Putamen (tissue), 1 donor: ENCODE measurements at regions not wholly inside any gene's neighbourhood (a gene's known extent, or its start where the extent isn't known, plus 50 kb on each side); places are given as distances from the start of the nearest gene placed in this dataset.
"Not testable (repeated sequence)": the region's sequence is repeated elsewhere in the genome, so short reads cannot be mapped to it uniquely, and the experiment has no call there.

Source experiments
- DNase-seq: peaks from one replicate; pipeline ENCODE4 v3.0.0-alpha.2; 2016; ENCODE audit warnings: low spot score

DNA sequence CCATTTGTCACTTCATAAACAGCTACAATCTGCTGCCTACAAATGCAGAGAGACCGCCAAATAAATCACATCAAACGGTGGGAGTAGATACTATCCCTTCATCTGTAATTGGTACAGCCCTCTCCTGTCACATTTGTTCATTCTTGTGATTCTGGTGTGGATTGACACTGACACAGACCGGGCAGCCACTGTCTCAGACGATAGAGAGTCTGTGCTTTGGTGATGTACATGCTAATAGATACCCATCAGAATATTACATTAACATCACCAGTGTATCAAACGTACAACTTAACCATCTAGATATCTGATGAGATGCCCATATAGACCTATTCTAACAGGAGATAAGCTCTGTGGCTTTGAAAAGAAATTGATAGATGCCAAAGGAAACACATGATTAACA, 419.7 kb upstream of the ZEB2 start:
- no peak for DNase-seq

DNA sequence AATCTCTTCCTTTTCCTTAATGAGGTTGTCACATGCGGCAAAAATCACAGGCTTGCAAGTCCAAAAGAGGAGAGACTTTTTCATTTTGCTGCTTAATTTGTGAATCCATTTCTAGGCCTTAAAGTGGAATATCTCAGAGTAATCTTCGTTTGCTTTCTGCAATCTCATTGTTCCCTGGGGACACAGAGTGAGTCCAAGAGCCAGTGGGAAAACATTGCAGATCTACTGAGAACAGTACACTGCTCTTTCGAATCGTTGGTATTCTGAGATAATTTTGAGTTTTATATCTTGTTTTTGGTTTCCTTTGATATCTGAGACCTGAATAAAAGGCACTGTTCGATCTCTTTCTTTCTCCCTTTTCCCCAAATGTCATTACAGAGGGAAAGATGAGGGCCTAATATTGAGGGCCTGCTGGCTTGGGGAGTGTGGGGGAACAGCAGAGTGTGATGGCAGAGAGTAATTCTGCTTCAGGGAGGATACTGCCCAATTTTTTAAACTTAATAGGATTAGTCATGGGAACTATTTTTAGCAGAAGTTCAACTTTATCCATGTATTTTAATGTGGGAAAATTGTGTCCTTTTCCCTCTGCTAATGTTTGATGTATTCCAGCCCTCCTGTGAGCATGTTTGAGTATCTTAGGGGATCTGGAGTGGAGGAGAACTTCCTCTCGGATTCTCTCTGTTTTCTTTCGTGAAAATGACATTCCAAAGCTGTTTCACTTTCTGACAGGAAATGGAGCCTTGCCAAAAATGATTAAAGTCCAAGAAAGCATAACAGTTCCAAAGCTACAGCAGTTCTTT, 418.2 kb upstream of the ZEB2 start:
- no peak for DNase-seq

DNA sequence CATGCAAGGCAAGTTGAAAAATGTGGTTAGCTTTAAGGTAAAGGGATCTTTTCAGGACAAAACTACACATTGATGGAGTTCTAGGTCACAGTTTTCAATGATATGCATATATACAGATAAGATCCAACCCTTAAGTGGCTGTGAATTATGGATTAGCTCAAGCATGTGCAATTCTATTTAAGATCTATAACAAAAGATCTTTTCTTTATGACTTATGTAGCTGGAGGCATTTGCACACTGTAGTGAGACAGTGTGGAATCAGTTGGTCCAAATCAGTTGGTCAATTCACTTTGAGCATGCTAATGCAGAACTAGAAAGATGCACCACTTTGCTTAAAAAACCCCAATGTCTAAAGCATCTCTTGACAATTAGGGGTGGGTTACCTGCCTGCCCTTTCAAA, 417.1 kb upstream of the ZEB2 start:
- no peak for DNase-seq

DNA sequence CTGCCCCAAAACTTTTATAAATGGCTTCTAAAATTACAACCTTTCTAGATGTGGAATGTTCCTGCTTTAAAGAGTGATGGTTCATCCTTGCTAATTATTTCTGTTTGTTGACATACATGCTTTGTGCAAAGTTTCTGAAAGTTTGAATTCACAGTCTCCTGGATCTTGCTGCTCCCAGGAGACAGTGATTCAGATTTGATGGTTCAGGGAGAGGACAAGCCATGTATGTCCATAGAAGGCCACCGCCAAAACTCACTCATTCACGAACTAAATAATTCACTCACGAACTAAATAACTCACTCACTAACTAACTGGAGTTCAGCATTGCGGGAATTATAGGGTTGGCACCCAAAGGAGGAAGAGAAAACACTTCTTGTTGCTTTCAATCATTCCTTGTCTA, 416.5 kb upstream of the ZEB2 start:
- no peak for DNase-seq

DNA sequence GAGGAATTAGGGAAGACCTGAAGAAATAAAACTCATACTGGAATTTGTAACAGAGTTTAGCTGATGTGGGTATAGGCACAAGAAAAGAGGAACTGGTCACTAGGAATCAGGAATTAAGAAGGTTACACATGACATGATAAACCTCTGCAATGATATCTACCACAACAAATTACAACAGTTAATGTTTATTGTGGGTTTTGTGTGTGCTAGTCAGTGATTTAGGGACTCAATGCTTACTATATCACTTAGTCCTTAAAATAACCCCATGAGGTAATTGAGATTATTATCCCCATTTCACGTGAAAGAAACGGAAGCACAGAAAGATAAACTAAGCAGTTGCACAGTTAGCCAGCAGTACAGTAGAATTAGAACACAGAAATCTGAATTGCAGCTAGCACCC, 415.8 kb upstream of the ZEB2 start:
- no peak for DNase-seq

DNA sequence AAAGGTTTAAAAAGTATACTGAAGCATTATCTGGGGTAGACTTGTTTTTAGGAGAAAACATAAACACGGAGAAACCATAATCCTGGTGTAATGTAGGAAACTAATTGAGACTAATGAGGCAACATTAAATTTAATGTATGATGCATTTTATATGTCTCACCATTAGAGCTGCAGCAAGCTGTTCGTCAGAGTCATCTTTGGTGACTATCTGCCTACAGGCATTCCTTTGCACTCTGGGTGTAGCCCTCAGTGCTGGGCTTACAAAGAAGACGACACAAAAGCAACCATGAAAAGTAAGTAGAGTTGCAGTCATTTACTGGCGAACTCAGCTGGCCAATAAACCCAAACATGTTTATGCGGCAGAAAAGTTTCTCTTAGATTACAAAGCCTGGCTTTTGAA, 415.3 kb upstream of the ZEB2 start:
- no peak for DNase-seq

DNA sequence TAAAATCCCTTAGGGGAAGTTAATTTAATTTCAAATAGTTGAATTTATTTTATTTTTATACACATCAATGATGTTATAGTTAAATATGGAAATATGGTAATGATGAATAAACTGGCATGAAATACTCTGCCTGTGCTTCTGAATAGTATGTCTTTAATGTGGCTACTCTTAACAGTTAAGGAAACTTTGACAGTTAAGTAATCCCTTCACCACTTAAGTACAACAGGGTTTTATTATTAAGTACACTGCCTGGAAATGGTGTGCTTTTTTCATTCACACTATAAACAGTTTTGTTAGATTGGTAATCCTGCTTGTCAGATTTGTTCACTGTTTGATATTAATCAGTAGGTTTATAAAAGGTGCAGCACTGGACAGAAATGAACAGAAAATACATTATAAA, 412.0 kb upstream of the ZEB2 start:
- no peak for DNase-seq

DNA sequence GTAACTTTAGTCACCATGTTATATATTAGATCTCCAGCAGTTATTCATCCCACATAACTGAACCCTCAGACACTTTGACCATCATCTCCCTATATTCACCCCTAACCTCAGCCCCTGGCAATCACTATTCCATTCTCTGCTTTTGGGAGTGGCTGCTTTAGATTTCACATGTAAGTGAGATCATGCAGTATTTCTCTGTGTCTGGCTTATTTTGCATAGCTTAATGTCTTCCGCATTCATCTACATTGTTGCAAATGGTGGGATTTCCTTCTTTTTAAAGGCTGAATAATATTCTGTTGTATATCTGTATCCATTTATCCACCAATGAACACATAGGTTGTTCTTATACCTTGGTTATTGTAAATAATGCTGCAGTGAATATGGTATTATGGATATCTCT, 411.6 kb upstream of the ZEB2 start:
- DNase-seq, result no peak

DNA sequence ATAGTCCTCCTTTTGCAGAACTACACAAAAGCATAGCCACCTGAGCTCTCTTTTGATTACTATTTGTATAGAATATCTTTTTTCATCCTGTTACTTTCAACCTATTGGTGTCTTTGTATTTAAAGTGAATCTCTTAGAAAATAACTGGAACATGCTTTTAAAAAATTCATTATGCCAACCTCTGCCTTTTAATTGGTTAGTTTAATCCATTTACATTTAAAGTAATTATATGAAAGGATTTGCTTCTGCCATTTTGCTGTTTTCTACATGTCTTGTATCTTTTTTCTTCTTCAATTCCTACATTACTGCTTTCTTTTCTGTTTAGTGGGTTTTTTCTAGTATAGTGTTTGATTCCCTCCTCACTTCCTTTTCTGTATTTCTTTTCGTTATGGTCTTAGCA, 407.5 kb upstream of the ZEB2 start:
- no peak for DNase-seq

DNA sequence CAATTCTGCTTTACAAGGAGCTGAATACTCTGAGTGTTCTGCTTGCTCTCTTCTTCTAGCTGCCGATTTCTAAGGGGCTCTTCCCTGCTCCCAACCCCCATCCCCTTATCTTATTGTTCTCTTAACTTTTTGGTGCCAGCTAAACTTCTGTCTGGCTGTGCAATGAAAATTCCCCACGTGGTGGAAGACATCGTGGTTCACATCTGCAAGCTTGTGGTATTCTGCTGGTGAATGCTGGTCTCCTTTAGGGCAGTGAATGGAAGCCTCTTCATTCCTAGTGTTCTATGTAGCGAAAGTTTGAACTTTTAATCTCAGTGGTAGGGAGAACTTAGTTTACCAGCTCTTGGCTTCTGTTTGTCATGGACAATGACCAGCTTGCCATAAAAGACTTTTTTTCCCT, 406.0 kb upstream of the ZEB2 start:
- no peak for DNase-seq

DNA sequence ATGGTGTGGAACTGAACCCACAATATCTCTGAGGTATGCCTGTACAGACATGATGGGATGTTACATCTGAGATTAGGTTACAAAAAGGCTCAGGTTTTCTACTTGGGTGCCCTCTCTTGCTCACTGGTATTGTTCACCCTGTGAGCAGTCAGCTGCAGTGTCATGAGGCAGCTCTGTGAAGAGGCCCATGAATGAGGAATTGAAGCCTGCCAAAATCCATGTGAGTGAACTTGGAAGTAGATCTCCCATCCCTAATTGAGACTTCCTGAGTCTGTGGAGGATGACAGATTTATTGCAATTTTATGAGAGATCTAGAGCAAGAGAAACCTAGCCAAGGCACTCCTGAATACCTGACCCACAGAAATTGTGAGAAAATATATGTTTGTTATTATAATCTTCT, 404.9 kb upstream of the ZEB2 start:
- no peak for DNase-seq

DNA sequence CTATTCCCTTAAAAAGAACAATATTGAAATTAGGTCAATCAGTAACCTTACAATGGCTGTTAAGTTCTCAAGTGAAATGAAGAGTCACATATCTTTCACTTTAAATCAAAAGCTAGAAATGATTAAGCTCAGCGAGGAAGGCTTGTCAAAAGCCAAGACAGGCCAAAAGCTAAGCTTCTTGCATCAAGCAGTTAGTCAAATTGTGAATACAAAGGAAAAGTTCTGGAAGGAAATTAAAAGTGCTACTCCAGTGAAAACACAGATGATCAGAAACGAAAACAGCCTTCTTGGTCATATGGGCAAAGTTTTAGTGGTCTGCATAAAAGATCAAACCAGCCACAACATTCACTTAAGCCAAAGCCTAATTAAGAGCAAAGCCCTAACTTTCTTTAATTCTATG, 402.6 kb upstream of the ZEB2 start:
- no peak for DNase-seq

DNA sequence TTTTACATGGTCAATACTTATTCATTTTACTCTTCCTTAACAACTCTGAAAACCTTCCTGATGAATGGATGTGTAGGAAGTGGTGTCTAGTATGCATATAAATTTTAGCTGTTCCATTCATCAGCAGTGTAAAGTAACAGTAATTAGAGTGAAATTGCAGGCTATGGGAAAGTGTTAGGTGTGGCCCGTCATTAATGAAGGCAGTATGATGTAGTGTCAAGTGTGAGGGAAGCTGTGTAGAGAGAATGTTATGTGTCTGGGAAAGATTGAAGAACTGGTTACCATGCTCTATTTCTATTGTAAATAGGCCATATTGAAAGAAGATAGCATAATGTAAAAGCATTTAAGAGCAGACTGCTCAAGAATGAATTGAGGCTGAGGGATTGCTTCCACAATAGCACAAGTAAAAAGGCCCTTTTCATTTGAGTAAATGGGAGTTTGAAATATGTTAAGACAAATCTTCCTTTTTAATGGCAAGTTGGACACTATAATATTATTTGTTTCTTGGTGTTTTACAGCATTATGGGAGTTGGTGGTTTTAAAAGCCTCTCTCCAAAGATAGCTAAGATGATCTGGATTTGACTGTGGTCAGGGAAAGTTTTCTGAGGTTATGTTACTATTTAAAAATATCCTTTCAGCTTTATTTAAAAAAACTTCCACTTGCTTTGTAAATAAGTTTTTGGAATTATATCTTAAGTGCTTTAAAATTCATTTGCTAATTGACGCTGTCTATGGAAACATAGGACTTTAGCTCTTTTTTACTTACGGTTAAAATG, 401.0 kb upstream of the ZEB2 start:
- no peak for DNase-seq

DNA sequence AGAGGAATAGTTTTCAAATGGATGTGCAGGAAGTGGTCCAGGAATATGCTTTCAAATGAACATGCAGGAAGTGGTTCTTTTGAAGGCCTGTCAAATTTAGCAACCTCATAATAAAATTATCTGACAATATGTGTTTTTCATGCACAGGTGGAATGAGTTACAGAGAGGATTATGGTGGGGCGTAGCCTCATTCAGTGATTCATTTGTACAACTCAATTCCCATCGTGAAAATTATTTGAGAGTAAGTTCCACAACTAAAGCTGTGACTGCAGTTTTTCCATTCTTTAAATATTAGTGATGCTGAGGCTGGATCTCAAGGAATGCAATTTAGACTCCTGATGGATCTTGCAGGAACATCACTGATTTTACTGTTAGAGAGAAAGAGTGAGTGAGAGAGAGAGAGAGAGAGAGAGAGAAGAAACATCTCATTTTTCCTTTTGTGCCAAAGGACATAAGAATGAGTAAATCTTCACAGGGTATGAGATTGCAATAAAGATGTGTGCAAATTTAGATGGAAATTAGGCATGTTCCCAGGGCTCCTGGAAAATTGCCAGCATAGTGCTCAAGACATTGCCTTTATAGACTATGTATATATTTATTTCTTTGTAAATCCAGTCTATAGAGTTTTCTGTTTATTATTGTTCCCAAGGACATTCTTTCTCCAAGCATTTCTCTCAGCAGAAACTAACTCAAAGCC, 394.9 kb upstream of the ZEB2 start:
- no peak for DNase-seq

DNA sequence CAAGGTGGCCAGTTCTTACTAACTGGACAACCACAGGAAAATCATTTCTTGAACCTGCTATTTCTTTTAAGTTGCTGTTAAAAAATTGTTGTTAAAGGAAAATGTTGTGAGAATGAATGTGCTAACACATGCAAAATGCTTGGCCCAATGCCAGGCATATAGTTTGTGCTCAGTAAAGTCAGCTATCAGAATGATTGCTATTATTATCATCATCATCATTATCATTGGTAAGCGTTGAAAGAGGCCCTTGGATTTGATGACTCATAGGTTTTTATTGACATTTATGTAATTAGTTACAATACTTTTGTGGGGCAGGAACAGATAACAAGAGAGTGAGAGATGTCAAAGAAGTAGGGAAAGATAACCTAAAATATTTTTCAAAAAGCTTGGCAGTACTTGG, 394.2 kb upstream of the ZEB2 start:
- DNase-seq, result no peak

DNA sequence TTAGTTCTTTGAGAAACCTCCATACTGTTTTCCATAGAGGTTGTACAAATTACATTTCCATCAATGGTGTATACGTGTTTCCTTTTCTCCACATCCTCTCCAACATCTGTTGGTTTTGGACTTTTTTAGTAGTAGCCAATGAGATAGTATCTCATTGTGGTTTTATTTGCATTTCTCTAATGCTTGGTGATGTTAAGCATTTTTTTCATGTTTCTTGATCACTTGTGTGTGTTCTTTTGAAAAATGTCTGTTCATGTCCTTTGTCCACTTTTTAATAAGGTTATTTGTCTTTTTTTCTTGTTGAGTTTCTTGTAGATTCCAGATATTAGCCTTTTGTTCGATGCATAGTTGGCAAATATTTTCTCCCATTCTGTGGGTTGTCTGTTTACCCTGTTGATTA, 392.3 kb upstream of the ZEB2 start:
- no peak for DNase-seq

DNA sequence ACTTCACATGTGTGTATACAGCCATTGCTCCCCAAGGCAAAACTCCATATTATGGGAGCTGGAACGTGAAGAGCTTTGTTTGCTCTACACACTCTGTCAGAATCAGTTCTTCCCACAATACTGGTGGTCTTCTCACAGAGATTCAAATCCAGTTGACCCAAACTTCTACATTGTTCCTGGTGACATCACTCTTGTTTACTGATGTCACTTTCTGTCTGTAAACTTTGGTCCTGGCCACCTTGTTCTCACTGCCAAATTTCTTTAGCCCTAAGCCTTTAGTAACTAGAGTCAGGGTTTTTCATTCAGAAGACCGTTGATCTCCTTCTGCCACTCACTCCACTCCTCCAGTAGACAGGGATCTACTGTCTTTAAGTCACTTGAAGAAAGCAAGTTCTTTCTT, 386.0 kb upstream of the ZEB2 start:
- no peak for DNase-seq

DNA sequence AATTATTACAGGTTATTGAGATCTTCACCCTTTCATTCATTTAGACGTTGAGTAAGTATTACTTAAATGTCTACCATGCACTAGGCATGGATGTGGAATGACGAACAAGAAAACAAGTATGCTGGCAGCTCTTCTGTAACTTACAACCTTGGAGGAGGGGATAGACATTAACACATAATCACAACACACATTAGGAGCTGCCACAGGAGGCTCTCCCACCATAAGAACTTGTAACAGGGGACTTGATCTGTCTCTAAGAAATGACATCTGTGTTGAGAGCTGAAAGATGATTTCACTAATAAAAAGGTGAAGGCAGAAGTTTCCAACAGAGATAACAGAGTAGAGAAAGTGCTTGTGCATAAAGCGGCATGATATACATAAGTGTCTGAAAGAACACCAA, 384.7 kb upstream of the ZEB2 start:
- DNase-seq, result no peak

DNA sequence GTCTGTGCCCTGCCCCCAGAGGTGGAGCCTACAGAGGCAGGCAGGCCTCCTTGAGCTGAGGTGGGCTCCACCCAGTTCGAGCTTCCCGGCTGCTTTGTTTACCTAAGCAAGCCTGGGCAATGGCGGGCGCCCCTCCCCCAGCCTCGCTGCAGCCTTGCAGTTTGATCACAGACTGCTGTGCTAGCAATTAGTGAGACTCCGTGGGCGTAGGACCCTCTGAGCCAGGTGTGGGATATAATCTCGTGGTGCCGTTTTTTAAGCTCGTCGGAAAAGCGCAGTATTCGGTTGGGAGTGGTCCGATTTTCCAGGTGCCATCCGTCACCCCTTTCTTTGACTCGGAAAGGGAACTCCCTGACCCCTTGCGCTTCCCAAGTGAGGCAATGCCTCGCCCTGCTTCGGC, 383.1 kb upstream of the ZEB2 start:
- DNase-seq, result not testable (repeated sequence)

DNA sequence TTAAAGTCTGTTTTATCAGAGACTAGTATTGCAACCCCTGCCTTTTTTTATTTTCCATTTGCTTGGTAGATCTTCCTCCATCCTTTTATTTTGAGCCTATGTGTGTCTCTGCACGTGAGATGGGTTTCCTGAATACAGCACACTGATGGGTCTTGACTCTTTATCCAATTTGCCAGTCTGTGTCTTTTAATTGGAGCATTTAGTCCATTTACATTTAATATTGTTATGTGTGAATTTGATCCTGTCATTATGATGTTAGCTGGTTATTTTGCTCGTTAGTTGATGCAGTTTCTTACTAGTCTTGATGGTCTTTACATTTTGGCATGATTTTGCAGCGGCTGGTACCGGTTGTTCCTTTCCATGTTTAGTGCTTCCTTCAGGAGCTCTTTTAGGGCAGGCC, 381.5 kb upstream of the ZEB2 start:
- not testable (repeated sequence) for DNase-seq

DNA sequence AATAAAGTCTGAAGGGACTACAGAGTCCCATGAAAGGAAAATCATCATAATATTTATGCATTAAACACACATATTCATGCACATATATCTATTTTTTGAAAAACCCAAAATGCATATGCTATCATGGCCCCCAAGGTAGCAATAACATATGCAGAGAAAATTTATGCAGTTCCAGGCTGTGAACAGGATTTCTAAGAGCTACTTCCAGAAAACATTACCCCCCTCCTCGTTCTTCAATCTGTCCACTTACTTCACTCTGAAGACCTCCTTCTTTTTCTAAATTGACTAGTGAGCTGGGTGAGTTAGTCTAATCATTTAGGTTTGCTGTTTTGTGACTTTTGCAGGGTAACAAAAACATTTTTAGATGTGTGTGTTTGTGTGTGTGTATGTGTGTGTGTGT, 376.4 kb upstream of the ZEB2 start:
- no peak for DNase-seq

DNA sequence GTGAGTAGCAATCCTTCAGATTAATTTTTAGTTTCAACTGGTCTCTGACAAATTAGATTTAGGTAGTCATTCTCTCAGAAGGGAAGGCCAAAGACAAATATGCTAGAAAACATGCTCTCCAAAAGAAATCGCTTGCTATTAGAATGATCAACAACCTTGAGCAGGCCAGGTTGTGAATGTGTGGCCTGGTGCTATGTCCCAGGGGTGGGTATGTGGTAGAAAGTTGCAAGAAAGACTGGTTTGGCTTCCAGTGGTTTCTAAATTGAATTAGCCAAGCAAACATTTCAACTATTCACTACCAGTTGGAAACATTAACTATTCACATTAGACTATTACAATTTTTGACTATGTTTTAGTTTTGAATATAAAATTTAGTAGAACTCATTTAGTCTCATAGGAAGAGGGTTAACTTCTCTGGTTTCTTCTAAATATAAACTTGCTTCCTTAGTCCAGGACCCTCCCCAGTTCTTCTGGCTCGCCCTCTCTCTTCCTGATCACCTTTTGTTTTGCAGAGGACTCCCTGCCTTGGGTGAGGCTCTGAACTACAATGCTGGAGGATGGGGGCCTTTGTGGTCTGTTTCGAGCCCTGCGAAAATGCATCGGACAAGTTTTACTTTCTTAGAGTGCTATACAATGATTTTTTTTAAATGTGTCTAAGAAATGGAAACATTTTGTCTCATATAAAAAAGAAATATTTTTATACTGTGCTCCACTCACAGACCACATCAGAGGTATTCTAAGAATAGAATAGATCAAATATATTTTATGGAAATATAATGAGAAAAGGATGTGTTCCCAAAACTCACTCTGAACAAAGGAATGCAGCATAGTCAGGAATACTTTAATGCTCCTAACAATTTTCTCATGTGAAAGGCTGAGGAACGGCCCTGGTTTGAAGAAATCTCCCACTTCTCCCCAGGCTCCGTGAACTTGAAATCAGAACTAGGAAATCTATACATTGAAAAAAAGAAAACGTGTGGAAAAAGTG, 375.0 kb upstream of the ZEB2 start:
- DNase-seq, result no peak
